SH-SY5Y (cell line): ENCODE measurements at regions not wholly inside any gene's neighbourhood (a gene's known extent, or its start where the extent isn't known, plus 50 kb on each side); places are given as distances from the start of the nearest gene placed in this dataset.

ENCODE experiments used
- GATA2 ChIP-seq: IDR thresholded peaks from 2 replicates; pipeline ENCODE4 v1.6.1; 2011; ENCODE audit warnings: mild to moderate bottlenecking, low read depth, low read length
- GATA3 ChIP-seq: IDR thresholded peaks from 2 replicates; pipeline ENCODE4 v1.6.1; 2011; ENCODE audit warnings: low read depth, mild to moderate bottlenecking, low read length, moderate library complexity

GRCh38 chr3:177942911-177943310 is 593.3 kb upstream of the KCNMB2 start:
- TF ChIP-seq GATA3, result no peak
- TF ChIP-seq GATA2, result no peak
